HG02973 (cell line): ENCODE measurements at regions not wholly inside any gene's neighbourhood (a gene's known extent, or its start where the extent isn't known, plus 50 kb on each side); places are given as distances from the start of the nearest gene placed in this dataset.

Experiments used
- ATAC-seq: cut with Tn5 transposase; IDR thresholded peaks from one replicate; pipeline ENCODE4 v1.9.1; 2021; ENCODE audit warnings: moderate library complexity; ENCODE audit not compliant: unreplicated experiment

- no peak for ATAC-seq
Measured at GRCh38 chr17:77320044-77320440, 179.3 kb downstream of the SEC14L1 start.

GRCh38 chr17:77320485-77321256 lies 179.9 kb downstream of the SEC14L1 start:
- no peak for ATAC-seq

GRCh38 chr17:77321649-77322513 lies 181.1 kb downstream of the SEC14L1 start:
- no peak for ATAC-seq

- no peak for ATAC-seq
Measured at GRCh38 chr17:77322514-77323412, 182.0 kb downstream of the SEC14L1 start.

- no peak for ATAC-seq
Measured at GRCh38 chr17:77323413-77324171, 182.8 kb downstream of the SEC14L1 start.

- ATAC-seq: no peak
Measured at GRCh38 chr17:77324227-77324626, 183.5 kb downstream of the SEC14L1 start.

GRCh38 chr17:77325577-77326075 lies 184.9 kb downstream of the SEC14L1 start:
- peak; percentile 15 for ATAC-seq

- ATAC-seq: no peak
Measured at GRCh38 chr17:77326076-77326591, 185.4 kb downstream of the SEC14L1 start.

GRCh38 chr17:77326636-77327035 lies 185.9 kb downstream of the SEC14L1 start:
- ATAC-seq: no peak

- no peak for ATAC-seq
Measured at GRCh38 chr17:77327181-77327565, 186.4 kb downstream of the SEC14L1 start.

- no peak for ATAC-seq
Measured at GRCh38 chr17:77327566-77328464, 187.0 kb downstream of the SEC14L1 start.

- ATAC-seq: no peak
Measured at GRCh38 chr17:77328823-77329740, 188.3 kb downstream of the SEC14L1 start.

GRCh38 chr17:77329741-77330531 lies 189.2 kb downstream of the SEC14L1 start:
- no peak for ATAC-seq

- ATAC-seq: no peak
Measured at GRCh38 chr17:77330602-77331081, 189.9 kb downstream of the SEC14L1 start.

GRCh38 chr17:77331301-77331864 lies 190.6 kb downstream of the SEC14L1 start:
- ATAC-seq: peak; percentile 54
